GM12878 (cell line): ENCODE measurements at regions not wholly inside any gene's neighbourhood (a gene's known extent, or its start where the extent isn't known, plus 50 kb on each side); places are given as distances from the start of the nearest gene placed in this dataset.

Experiments
- ATAC-seq: fragments of 200-7000 bp; cut with Tn5 transposase; 3 replicates; pipeline ENCODE4 v1.9.1; 2020; ENCODE audit warnings: mild to moderate bottlenecking, moderate library complexity
- BruUV-seq: library from RNA; stranded (reverse); fragments of 400-500 nt; replicated peaks from 2 replicates; lab custom pipeline; 2021; lab: Mats Ljungman, UMichigan
- CTCF ChIA-PET: fragments of 300-600 bp; sonication (Branson Sonifier 250); formaldehyde crosslinking; extraction: SDS; loops from one replicate; lab custom pipeline; 2021; ENCODE audit warnings: inconsistent platforms; lab: Yijun Ruan, JAX
- POLR2A ChIA-PET: fragments of 350-600 bp; formaldehyde crosslinking; extraction: SDS; loops from one replicate; lab custom pipeline; 2021; ENCODE audit warnings: inconsistent platforms; lab: Charles Lee
- RAD21 ChIA-PET: fragments of 300-600 bp; sonication (Branson Sonifier 250); formaldehyde crosslinking; loops from one replicate; lab custom pipeline; 2023; ENCODE audit warnings: antibody characterized with exemption; ENCODE audit not compliant: unreplicated experiment; lab: Charles Lee
- SMC1A ChIA-PET: fragments of 300-600 bp; sonication (Branson Sonifier 250); formaldehyde crosslinking; loops from one replicate; lab custom pipeline; 2023; ENCODE audit not compliant: unreplicated experiment, uncharacterized antibody; lab: Charles Lee
- DNase-seq: peaks from one replicate; pipeline ENCODE4 v3.0.0-alpha.2; 2011; ENCODE audit warnings: low read depth, low spot score
- FAIRE-seq: peaks from 3 replicates; lab custom pipeline; 2011; peaks lifted over from hg19 to GRCh38; lab: Jason Lieb, UNC
- H2AFZ ChIP-seq: 2 replicates; pipeline ENCODE4 v1.6.0; 2011; ENCODE audit warnings: low read depth, low read length, control low read depth; ENCODE audit not compliant: control insufficient read depth
- H3K27ac ChIP-seq: 2 replicates; pipeline ENCODE4 v1.5.1; 2011; ENCODE audit warnings: control low read depth; ENCODE audit not compliant: control insufficient read depth, insufficient read depth
- H3K27me3 ChIP-seq, 2 experiments: replicated peaks in 1 of 2; 2 replicates each; pipeline versions ENCODE4 v1.6.0 to v1.6.1; 2011; ENCODE audit warnings: low read length in 1 of 2; ENCODE audit not compliant: control insufficient read depth in 2 of 2, insufficient read depth in 2 of 2
- H3K36me3 ChIP-seq, 2 experiments: 2 replicates each; pipeline ENCODE4 v1.5.1; 2011; ENCODE audit warnings: low read length in 1 of 2; ENCODE audit not compliant: control insufficient read depth in 2 of 2, insufficient read depth in 2 of 2
- H3K4me1 ChIP-seq: 2 replicates; pipeline ENCODE4 v1.6.1; 2011; ENCODE audit warnings: mild to moderate bottlenecking, low read length, moderate library complexity, mixed read lengths; ENCODE audit not compliant: control insufficient read depth, insufficient read depth
- H3K4me2 ChIP-seq: 2 replicates; pipeline ENCODE4 v1.6.0; 2011; ENCODE audit warnings: control low read depth; ENCODE audit not compliant: control insufficient read depth, insufficient read depth
- H3K4me3 ChIP-seq: fragments of 200-600 bp; sonication (generic); 2 replicates; pipeline ENCODE4 v1.5.1; 2016
- H3K79me2 ChIP-seq: 2 replicates; pipeline ENCODE4 v1.6.0; 2011; ENCODE audit warnings: low read length; ENCODE audit not compliant: control insufficient read depth, insufficient read depth
- H3K9ac ChIP-seq: 2 replicates; pipeline ENCODE4 v1.8.0; 2011; ENCODE audit warnings: low read length, control low read depth, mixed read lengths; ENCODE audit not compliant: control insufficient read depth, insufficient read depth
- H3K9me3 ChIP-seq: replicated peaks from 3 replicates; pipeline ENCODE4 v1.5.1; 2011; ENCODE audit warnings: mild to moderate bottlenecking, low read length; ENCODE audit not compliant: control insufficient read depth, insufficient read depth
- H4K20me1 ChIP-seq: 2 replicates; pipeline ENCODE4 v1.6.0; 2011; ENCODE audit not compliant: control insufficient read depth, insufficient read depth
- ATF7 ChIP-seq: fragments of 450-650 bp; IDR thresholded peaks from 2 replicates; pipeline ENCODE4 v1.6.1; 2016; ENCODE audit warnings: low read depth, mild to moderate bottlenecking
- CBX5 ChIP-seq: sonication (generic); IDR thresholded peaks from 2 replicates; pipeline ENCODE4 v1.6.1; 2016; ENCODE audit warnings: low read depth, moderate library complexity, mild to moderate bottlenecking, inconsistent platforms
- CHD2 ChIP-seq: IDR thresholded peaks from 2 replicates; pipeline ENCODE4 v1.6.1; 2011; ENCODE audit warnings: low read depth, low read length, improper control_type of control experiment, borderline replicate concordance
- EGR1 ChIP-seq, 2 experiments: IDR thresholded peaks; 1 replicate in 1 of 2; 2 replicates in 1 of 2; pipeline ENCODE4 v1.6.1; 2011 to 2012; ENCODE audit warnings: low read depth in 2 of 2, low read length in 2 of 2, borderline replicate concordance in 1 of 2, mild to moderate bottlenecking in 1 of 2, moderate library complexity in 1 of 2
- EP300 ChIP-seq, 2 experiments: fragments of 150-350 bp in 1 of 2; IDR thresholded peaks; 2 replicates each; pipeline ENCODE4 v1.6.1; 2011 to 2012; ENCODE audit warnings: low read depth in 2 of 2, low read length in 2 of 2, borderline replicate concordance in 1 of 2, improper control_type of control experiment in 1 of 2, inconsistent platforms in 1 of 2; ENCODE audit not compliant: control insufficient read depth in 1 of 2
- IKZF1 ChIP-seq: fragments of 450-650 bp; conservative IDR thresholded peaks from 2 replicates; pipeline ENCODE4 v1.6.1; 2017; ENCODE audit warnings: antibody characterized with exemption, mild to moderate bottlenecking
- IRF4 ChIP-seq: IDR thresholded peaks from 2 replicates; pipeline ENCODE4 v1.6.1; 2011; ENCODE audit warnings: low read depth, low read length
- POLR2AphosphoS5 ChIP-seq: IDR thresholded peaks from 2 replicates; pipeline ENCODE4 v1.6.1; 2011; ENCODE audit warnings: mild to moderate bottlenecking, low read length, inconsistent platforms
- SMAD1 ChIP-seq: fragments of 450-650 bp; IDR thresholded peaks from 2 replicates; pipeline ENCODE4 v1.6.1; 2018; ENCODE audit warnings: mild to moderate bottlenecking, low read depth; ENCODE audit not compliant: partially characterized antibody
- ZNF622 ChIP-seq: fragments of 450-650 bp; IDR thresholded peaks from 2 replicates; pipeline ENCODE4 v1.6.1; 2017; ENCODE audit warnings: mild to moderate bottlenecking, inconsistent platforms
- WGBS: methylation state at CpG from one replicate; pipeline ENCODE4 v1.1.6; 2016; ENCODE audit warnings: low lambda C conversion rate; ENCODE audit not compliant: insufficient replicate concordance, insufficient coverage; ENCODE audit errors: missing lambda C conversion rate; 5-methylcytosine and 5-hydroxymethylcytosine counted together
- in situ Hi-C: fragments of 300-500 bp; cut with MboI; formaldehyde crosslinking; loops from 9 replicates; pipeline ENCODE4 v1.14.3; 2018; ENCODE audit warnings: mixed read lengths
- intact Hi-C: fragments of 100-400 bp; cut with micrococcal nuclease; formaldehyde crosslinking; loops from one replicate; pipeline ENCODE4 v1.14.2; 2022; ENCODE audit not compliant: unreplicated experiment
- TF ChIP-seq, protein P1 (sequence below): fragments of 450-650 bp; IDR thresholded peaks from 2 replicates; pipeline ENCODE4 v1.6.1; 2018; ENCODE audit warnings: mild to moderate bottlenecking, low read depth, moderate library complexity; ENCODE audit not compliant: partially characterized antibody
- TF ChIP-seq, protein P2 (sequence below): fragments of 450-650 bp; formaldehyde crosslinking; IDR thresholded peaks from 2 replicates; pipeline ENCODE4 v1.5.0; 2022; ENCODE audit warnings: mild to moderate bottlenecking, missing genetic modification characterization
- TF ChIP-seq, protein P3 (sequence below): fragments of 450-650 bp; IDR thresholded peaks from 2 replicates; pipeline ENCODE4 v1.6.1; 2017; ENCODE audit warnings: mild to moderate bottlenecking

DNA sequence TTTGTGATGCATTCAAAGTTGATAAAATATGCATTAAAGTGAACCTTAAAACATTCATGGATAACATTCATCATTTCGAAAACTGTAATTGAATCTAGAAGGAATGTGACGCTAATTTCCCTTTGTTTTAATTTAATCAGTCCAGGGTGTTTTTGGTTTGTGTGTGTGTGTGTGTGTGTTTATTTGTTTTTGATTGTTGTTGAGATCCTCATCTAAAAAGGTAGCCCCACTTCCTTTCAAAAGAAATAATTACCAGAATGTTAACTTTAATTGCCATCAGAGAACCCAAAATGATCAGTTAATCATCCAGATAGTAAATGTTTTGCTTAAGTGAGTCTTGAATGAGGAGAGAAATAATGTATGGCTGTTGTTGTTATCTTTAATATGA lies 74.5 kb upstream of the PTPRZ1 start:
- RAD21 ChIA-PET = no interaction called here
- H3K27me3 ChIP-seq = no peaks in the 10 kb centered on the region; a peak in 1 of 4 replicates
- SMC1A ChIA-PET = no interaction called here
- CTCF ChIA-PET = no interaction called here
- no peaks in the 10 kb centered on the region for H3K79me2 ChIP-seq
- FAIRE-seq (no peak), DNase-seq (no peak), ATAC-seq (no peak)
- H2AFZ ChIP-seq = no peak overlapping the region
- no peaks in the 10 kb centered on the region for H3K9me3 ChIP-seq
- H3K9ac ChIP-seq = no peak overlapping the region
- intact Hi-C loops (no loop called here), in situ Hi-C loops (no loop called here)
- no peaks in the 10 kb centered on the region for H3K36me3 ChIP-seq
- POLR2A ChIA-PET = no interaction called here
- H3K27ac ChIP-seq = no peak overlapping the region
- 51% methylated on average over 2 of the region's 2 CpGs for WGBS
- no peak overlapping the region for H3K4me2 ChIP-seq
- H3K4me1 ChIP-seq = no peaks in the 10 kb centered on the region
- BruUV-seq = no TSS peak
- no peak overlapping the region for H3K4me3 ChIP-seq
- no peaks in the 10 kb centered on the region for H4K20me1 ChIP-seq
- TF ChIP-seq, protein P1, sequence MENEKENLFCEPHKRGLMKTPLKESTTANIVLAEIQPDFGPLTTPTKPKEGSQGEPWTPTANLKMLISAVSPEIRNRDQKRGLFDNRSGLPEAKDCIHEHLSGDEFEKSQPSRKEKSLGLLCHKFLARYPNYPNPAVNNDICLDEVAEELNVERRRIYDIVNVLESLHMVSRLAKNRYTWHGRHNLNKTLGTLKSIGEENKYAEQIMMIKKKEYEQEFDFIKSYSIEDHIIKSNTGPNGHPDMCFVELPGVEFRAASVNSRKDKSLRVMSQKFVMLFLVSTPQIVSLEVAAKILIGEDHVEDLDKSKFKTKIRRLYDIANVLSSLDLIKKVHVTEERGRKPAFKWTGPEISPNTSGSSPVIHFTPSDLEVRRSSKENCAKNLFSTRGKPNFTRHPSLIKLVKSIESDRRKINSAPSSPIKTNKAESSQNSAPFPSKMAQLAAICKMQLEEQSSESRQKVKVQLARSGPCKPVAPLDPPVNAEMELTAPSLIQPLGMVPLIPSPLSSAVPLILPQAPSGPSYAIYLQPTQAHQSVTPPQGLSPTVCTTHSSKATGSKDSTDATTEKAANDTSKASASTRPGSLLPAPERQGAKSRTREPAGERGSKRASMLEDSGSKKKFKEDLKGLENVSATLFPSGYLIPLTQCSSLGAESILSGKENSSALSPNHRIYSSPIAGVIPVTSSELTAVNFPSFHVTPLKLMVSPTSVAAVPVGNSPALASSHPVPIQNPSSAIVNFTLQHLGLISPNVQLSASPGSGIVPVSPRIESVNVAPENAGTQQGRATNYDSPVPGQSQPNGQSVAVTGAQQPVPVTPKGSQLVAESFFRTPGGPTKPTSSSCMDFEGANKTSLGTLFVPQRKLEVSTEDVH = no peak
- TF ChIP-seq POLR2AphosphoS5 = no peak
- no peak for TF ChIP-seq IRF4
- no peak for TF ChIP-seq SMAD1
- TF ChIP-seq, protein P2, sequence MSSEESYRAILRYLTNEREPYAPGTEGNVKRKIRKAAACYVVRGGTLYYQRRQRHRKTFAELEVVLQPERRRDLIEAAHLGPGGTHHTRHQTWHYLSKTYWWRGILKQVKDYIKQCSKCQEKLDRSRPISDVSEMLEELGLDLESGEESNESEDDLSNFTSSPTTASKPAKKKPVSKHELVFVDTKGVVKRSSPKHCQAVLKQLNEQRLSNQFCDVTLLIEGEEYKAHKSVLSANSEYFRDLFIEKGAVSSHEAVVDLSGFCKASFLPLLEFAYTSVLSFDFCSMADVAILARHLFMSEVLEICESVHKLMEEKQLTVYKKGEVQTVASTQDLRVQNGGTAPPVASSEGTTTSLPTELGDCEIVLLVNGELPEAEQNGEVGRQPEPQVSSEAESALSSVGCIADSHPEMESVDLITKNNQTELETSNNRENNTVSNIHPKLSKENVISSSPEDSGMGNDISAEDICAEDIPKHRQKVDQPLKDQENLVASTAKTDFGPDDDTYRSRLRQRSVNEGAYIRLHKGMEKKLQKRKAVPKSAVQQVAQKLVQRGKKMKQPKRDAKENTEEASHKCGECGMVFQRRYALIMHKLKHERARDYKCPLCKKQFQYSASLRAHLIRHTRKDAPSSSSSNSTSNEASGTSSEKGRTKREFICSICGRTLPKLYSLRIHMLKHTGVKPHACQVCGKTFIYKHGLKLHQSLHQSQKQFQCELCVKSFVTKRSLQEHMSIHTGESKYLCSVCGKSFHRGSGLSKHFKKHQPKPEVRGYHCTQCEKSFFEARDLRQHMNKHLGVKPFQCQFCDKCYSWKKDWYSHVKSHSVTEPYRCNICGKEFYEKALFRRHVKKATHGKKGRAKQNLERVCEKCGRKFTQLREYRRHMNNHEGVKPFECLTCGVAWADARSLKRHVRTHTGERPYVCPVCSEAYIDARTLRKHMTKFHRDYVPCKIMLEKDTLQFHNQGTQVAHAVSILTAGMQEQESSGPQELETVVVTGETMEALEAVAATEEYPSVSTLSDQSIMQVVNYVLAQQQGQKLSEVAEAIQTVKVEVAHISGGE (CRISPR knock-in tag) = no peak
- no peak for TF ChIP-seq CBX5
- TF ChIP-seq CHD2 = no peak
- TF ChIP-seq EGR1 (IDR thresholded peaks at IDR 0.05; ENCODE audit: borderline replicate concordance in 1 of 2, low read depth in 2 of 2, low read length in 2 of 2) = no peak
- no peak for TF ChIP-seq EP300 (IDR thresholded peaks at IDR 0.05; ENCODE audit: borderline replicate concordance in 1 of 2, control insufficient read depth in 1 of 2, low read depth in 2 of 2, low read length in 2 of 2)
- TF ChIP-seq, protein P3, sequence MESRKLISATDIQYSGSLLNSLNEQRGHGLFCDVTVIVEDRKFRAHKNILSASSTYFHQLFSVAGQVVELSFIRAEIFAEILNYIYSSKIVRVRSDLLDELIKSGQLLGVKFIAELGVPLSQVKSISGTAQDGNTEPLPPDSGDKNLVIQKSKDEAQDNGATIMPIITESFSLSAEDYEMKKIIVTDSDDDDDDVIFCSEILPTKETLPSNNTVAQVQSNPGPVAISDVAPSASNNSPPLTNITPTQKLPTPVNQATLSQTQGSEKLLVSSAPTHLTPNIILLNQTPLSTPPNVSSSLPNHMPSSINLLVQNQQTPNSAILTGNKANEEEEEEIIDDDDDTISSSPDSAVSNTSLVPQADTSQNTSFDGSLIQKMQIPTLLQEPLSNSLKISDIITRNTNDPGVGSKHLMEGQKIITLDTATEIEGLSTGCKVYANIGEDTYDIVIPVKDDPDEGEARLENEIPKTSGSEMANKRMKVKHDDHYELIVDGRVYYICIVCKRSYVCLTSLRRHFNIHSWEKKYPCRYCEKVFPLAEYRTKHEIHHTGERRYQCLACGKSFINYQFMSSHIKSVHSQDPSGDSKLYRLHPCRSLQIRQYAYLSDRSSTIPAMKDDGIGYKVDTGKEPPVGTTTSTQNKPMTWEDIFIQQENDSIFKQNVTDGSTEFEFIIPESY = no peak
- no peak for TF ChIP-seq ATF7
- TF ChIP-seq IKZF1 = no peak
- no peak for TF ChIP-seq ZNF622
